ENCODE measurements at regions not wholly inside any gene's neighbourhood (a gene's known extent, or its start where the extent isn't known, plus 50 kb on each side); places are given as distances from the start of the nearest gene placed in this dataset.

DNA sequence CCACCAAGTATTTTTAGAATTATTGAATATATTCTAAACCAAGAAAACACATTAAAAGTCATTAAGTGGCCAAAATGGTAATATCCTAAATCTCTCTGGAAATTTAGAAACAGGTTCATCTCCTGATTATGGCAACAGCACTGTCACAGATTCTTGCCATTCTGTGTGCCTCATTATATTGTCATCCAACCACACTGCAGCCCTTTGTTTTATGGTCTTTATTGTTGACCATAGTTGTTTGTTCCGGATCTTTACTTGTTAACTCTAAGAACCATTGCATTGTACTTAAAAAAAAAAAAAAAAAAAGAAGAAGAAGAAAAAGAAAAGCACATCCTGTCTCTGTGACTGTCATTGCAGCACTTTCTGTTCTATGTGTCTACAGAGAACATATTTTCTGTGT lies 822.1 kb upstream of the ADGRL3 start:
- TF ChIP-seq, protein P1, sequence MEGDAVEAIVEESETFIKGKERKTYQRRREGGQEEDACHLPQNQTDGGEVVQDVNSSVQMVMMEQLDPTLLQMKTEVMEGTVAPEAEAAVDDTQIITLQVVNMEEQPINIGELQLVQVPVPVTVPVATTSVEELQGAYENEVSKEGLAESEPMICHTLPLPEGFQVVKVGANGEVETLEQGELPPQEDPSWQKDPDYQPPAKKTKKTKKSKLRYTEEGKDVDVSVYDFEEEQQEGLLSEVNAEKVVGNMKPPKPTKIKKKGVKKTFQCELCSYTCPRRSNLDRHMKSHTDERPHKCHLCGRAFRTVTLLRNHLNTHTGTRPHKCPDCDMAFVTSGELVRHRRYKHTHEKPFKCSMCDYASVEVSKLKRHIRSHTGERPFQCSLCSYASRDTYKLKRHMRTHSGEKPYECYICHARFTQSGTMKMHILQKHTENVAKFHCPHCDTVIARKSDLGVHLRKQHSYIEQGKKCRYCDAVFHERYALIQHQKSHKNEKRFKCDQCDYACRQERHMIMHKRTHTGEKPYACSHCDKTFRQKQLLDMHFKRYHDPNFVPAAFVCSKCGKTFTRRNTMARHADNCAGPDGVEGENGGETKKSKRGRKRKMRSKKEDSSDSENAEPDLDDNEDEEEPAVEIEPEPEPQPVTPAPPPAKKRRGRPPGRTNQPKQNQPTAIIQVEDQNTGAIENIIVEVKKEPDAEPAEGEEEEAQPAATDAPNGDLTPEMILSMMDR (IDR thresholded peaks at IDR 0.05), result no peak
- TF ChIP-seq POLR2A (IDR thresholded peaks at IDR 0.05) (no peak), EP300 (IDR thresholded peaks at IDR 0.05) (no peak)

Data from tibial nerve (tissue), 4 donors.